Fibroblast of lung (primary cell): ENCODE measurements at regions not wholly inside any gene's neighbourhood (a gene's known extent, or its start where the extent isn't known, plus 50 kb on each side); places are given as distances from the start of the nearest gene placed in this dataset.

ENCODE experiments used
- DNase-seq, 2 donors: peaks; one replicate each; pipeline versions ENCODE4 v3.0.0 to v3.0.0-alpha.2; 2010; ENCODE audit warnings: low read depth in 2 of 2
- H2AFZ ChIP-seq: 2 replicates; pipeline ENCODE4 v1.5.1; 2012; ENCODE audit warnings: low read length, control low read depth, inconsistent platforms
- H3K27ac ChIP-seq: 2 replicates; pipeline ENCODE4 v1.5.1; 2011; ENCODE audit warnings: low read length, control low read depth; ENCODE audit not compliant: insufficient read depth
- H3K27me3 ChIP-seq: 2 replicates; pipeline ENCODE4 v1.5.1; 2011; ENCODE audit warnings: mild to moderate bottlenecking, low read length; ENCODE audit not compliant: control insufficient read depth, insufficient read depth
- H3K36me3 ChIP-seq: 2 replicates; pipeline ENCODE4 v1.5.1; 2011; ENCODE audit warnings: low read length; ENCODE audit not compliant: control insufficient read depth, insufficient read depth
- H3K4me1 ChIP-seq: 2 replicates; pipeline ENCODE4 v1.5.1; 2011; ENCODE audit warnings: low read length; ENCODE audit not compliant: control insufficient read depth, insufficient read depth; ENCODE audit errors: extremely low read depth
- H3K4me2 ChIP-seq: 2 replicates; pipeline ENCODE4 v1.5.1; 2011; ENCODE audit warnings: low read length, control low read depth; ENCODE audit not compliant: insufficient read depth; ENCODE audit errors: extremely low read depth
- H3K4me3 ChIP-seq, 4 experiments: fragments of 200-600 bp in 1 of 4; sonication (generic) in 1 of 4; replicated peaks in 1 of 4; 2 replicates each; pipeline ENCODE4 v1.5.1; 2011 to 2016; ENCODE audit warnings: low read length in 4 of 4, low read depth in 3 of 4, mild to moderate bottlenecking in 3 of 4, control low read depth in 2 of 4, inconsistent platforms in 1 of 4, mixed read lengths in 1 of 4; ENCODE audit not compliant: insufficient read depth in 1 of 4; ENCODE audit errors: control extremely low read depth in 1 of 4
- H3K79me2 ChIP-seq: 2 replicates; pipeline ENCODE4 v1.5.1; 2012; ENCODE audit warnings: mild to moderate bottlenecking, low read length, inconsistent platforms; ENCODE audit not compliant: control insufficient read depth, insufficient read depth
- H3K9ac ChIP-seq: 2 replicates; pipeline ENCODE4 v1.5.1; 2011; ENCODE audit warnings: mild to moderate bottlenecking, low read length, control low read depth; ENCODE audit not compliant: insufficient read depth
- H3K9me3 ChIP-seq: 2 replicates; pipeline ENCODE4 v1.5.1; 2012; ENCODE audit warnings: low read depth, low read length; ENCODE audit not compliant: control insufficient read depth, insufficient read depth
- H4K20me1 ChIP-seq: 2 replicates; pipeline ENCODE4 v1.5.1; 2011; ENCODE audit warnings: low read length; ENCODE audit not compliant: control insufficient read depth, insufficient read depth; ENCODE audit errors: extremely low read depth
- CTCF ChIP-seq, 2 donors: IDR thresholded peaks in 1 of 2; conservative IDR thresholded peaks in 1 of 2; 1 replicate in 1 of 2; 2 replicates in 1 of 2; pipeline ENCODE4 v1.5.1; 2011 to 2012; ENCODE audit warnings: low read length in 2 of 2, control low read depth in 1 of 2, inconsistent platforms in 1 of 2, low read depth in 1 of 2, mild to moderate bottlenecking in 1 of 2
- EZH2 ChIP-seq: IDR thresholded peaks from 2 replicates; pipeline ENCODE4 v1.5.1; 2012; ENCODE audit warnings: low read length, control low read depth, mild to moderate bottlenecking; ENCODE audit errors: missing control alignments

DNA sequence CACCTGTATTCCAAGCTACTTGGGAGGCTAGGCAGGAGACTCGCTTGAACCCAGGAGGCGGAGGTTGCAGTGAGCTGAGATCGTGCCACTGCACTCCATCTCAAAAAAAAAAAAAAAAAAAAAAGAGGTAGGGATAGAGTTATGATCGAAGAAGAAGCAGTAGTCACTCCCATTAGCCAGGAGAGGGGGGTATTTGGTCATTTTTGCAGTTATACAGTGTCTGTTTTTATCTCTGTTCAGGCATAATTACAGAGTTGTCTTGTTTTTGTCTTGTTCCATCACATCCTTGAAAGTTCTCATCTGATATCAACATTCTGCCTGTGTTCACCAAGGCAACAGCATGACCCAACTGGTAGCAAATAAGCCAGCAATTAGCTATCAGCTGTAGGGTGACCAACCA, 98.5 kb upstream of the TMPO start:
- peak; percentile 41 to 44 for DNase-seq

GRCh38 chr12:98417266-98417665, 98.1 kb upstream of the TMPO start:
- Histone ChIP-seq H3K9ac (no peak overlapping the region), H3K79me2 (no peaks in the 10 kb centered on the region), H3K27ac (no peak overlapping the region), H3K36me3 (no peaks in the 10 kb centered on the region), H3K4me1 (peaks cover 7% of the 10 kb centered on the region), H3K4me2 (no peak overlapping the region), H4K20me1 (no peaks in the 10 kb centered on the region), H3K9me3 (no peaks in the 10 kb centered on the region), H3K4me3 (no peak overlapping the region), H2AFZ (no peak overlapping the region), H3K27me3 (no peaks in the 10 kb centered on the region)
- no peak for DNase-seq
- no peak for TF ChIP-seq CTCF (conservative IDR thresholded peaks at IDR 0.05 in 1 of 2, IDR thresholded peaks at IDR 0.05 in 1 of 2; ENCODE audit: low read depth in 1 of 2, low read length in 2 of 2)
- TF ChIP-seq EZH2, result no peak

More for the DNA sequence above, 98.5 kb upstream of the TMPO start:
- no peak for TF ChIP-seq EZH2
- peak; percentile 26 to 41 for TF ChIP-seq CTCF (conservative IDR thresholded peaks at IDR 0.05 in 1 of 2, IDR thresholded peaks at IDR 0.05 in 1 of 2; ENCODE audit: low read depth in 1 of 2, low read length in 2 of 2)
- peaks cover 7% of the 10 kb centered on the region for H3K4me1 ChIP-seq
- no peaks in the 10 kb centered on the region for H3K9me3 ChIP-seq
- H3K4me2 ChIP-seq, result no peak overlapping the region
- no peak overlapping the region for H3K4me3 ChIP-seq
- no peaks in the 10 kb centered on the region for H3K27me3 ChIP-seq
- no peak overlapping the region for H3K27ac ChIP-seq
- no peaks in the 10 kb centered on the region for H3K79me2 ChIP-seq
- H3K9ac ChIP-seq, result no peak overlapping the region
- no peak overlapping the region for H2AFZ ChIP-seq
- H4K20me1 ChIP-seq, result no peaks in the 10 kb centered on the region
- no peaks in the 10 kb centered on the region for H3K36me3 ChIP-seq

DNA sequence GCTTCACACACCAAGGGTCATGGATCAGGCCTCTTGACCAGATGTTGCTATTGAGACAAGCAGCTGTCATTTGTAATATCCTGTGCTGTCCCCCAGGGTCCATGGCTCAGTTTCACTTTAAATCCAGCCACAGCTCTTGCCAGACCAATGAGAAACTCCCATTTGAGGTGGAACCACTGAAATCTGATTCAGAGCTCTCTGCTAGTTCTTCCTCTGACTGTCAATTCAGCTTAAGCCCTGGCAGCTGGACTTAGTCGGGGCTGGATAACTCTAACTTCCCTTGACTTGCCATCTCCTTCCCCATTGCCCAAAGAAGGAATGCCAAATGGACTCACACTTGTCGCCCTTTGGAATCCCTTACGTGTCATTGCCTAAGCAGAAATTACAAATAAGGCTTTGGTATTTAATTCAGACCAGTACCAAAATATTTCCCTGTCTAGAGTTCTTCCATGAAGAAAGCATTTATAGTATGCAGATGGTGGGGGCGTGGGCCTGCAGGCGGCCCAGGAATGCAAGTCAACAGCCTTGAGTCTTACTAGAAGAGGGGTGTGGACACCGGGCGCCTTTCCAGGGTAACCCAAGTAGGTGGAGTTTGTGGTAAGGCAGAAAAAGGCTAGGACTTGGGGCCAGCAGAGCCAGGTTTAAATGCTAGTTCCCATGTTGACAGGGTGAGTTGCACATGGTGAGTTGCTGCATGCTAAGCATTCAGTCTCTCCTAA, 96.9 kb upstream of the TMPO start:
- TF ChIP-seq CTCF (conservative IDR thresholded peaks at IDR 0.05 in 1 of 2, IDR thresholded peaks at IDR 0.05 in 1 of 2; ENCODE audit: low read depth in 1 of 2, low read length in 2 of 2), result no peak
- TF ChIP-seq EZH2, result no peak
- Histone ChIP-seq H2AFZ (peak overlapping the region; percentile 27), H4K20me1 (no peaks in the 10 kb centered on the region), H3K9ac (no peak overlapping the region), H3K36me3 (no peaks in the 10 kb centered on the region), H3K79me2 (no peaks in the 10 kb centered on the region), H3K27ac (peak overlapping the region; percentile 33), H3K9me3 (no peaks in the 10 kb centered on the region), H3K27me3 (no peaks in the 10 kb centered on the region), H3K4me3 (peak overlapping the region in 3 of 4 experiments; percentile 5 to 42 (median 28)), H3K4me1 (peaks cover 7% of the 10 kb centered on the region), H3K4me2 (peak overlapping the region; percentile 86)
- peak; percentile 95 to 99 for DNase-seq
